Coronary artery (tissue), 2 donors: ENCODE measurements at regions not wholly inside any gene's neighbourhood (a gene's known extent, or its start where the extent isn't known, plus 50 kb on each side); places are given as distances from the start of the nearest gene placed in this dataset.
A peak's percentile ranks its signal among the peaks of the same experiment; 100 is the strongest.
"Not testable (repeated sequence)": the region's sequence is repeated elsewhere in the genome, so short reads cannot be mapped to it uniquely, and the experiment has no call there.

ENCODE experiments used
- DNase-seq: peaks from one replicate; pipeline ENCODE4 v3.0.0-alpha.2; 2017; ENCODE audit warnings: low spot score
- H3K27ac ChIP-seq, 2 donors: fragments of 200-600 bp; sonication (generic); one replicate each; pipeline ENCODE4 v1.5.1; 2016 to 2019
- H3K4me3 ChIP-seq: fragments of 200-600 bp; sonication (generic); 2 replicates; pipeline ENCODE4 v1.5.1; 2016; ENCODE audit warnings: mild to moderate bottlenecking, moderate library complexity
- TF ChIP-seq, protein P1 (sequence below): fragments of 200-600 bp; sonication (generic); IDR thresholded peaks from one replicate; pipeline ENCODE4 v1.5.1; 2019; ENCODE audit warnings: antibody characterized with exemption

DNA sequence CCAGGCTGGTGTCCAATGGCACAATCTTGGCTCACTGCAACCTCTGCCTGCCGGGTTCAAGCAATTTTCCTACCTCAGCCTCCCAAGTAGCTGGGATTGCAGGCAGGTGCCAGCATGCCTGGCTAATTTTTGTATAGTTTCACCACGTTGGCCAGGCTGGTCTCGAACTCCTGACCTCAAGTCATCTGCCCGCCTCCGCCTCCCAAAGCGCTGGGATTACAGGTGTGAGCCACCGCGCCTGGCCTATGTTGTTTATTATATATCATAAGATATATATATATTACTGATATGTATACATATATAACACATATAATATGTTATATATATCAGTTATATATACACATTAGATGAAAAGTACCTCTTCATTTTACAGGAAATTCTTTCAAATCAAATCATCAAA lies 914.7 kb downstream of the FOXD4L5 start:
- H3K27ac ChIP-seq, H3K4me3 ChIP-seq, DNase-seq: not testable (repeated sequence)

DNA sequence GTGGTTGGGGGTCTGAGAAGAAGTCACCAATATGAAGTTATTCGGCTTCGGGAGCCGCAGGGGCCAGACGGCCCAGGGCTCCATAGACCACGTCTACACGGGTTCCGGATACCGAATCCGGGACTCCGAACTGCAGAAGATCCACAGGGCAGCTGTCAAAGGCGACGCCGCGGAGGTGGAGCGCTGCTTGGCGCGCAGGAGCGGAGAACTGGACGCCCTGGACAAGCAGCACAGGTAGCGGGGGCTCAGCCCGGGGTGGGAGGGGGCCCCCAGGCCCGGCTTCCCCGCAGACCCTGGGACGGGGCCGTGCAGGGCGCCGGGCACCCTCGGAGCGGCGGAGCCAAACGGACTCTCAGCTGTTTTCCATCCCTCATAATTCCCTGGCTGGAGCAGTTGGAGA lies 915.4 kb downstream of the FOXD4L5 start:
- peak overlapping the region; percentile 58 for H3K4me3 ChIP-seq
- DNase-seq, H3K27ac ChIP-seq: not testable (repeated sequence)

DNA sequence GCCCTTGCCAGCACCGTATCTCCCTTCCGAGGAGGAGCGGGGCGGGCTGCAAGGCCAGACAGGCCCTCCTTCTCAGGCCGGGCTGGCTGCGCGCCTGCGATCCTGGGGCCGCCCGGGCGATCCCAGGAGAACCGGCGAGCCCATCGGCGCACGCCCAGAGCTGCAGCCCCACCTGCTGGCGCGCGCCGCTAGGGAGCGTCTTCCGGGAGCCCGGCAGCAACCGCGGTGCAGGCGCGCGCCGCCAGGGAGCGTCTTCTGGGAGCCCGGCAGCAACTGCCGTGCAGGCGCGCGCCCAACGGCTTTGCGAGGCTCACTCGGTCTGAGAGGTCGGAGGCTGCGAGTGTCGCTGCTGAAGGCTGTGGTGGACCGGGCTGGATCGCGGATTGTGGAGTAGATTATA lies 915.9 kb downstream of the FOXD4L5 start:
- not testable (repeated sequence) for H3K27ac ChIP-seq, DNase-seq
- TF ChIP-seq, protein P1, sequence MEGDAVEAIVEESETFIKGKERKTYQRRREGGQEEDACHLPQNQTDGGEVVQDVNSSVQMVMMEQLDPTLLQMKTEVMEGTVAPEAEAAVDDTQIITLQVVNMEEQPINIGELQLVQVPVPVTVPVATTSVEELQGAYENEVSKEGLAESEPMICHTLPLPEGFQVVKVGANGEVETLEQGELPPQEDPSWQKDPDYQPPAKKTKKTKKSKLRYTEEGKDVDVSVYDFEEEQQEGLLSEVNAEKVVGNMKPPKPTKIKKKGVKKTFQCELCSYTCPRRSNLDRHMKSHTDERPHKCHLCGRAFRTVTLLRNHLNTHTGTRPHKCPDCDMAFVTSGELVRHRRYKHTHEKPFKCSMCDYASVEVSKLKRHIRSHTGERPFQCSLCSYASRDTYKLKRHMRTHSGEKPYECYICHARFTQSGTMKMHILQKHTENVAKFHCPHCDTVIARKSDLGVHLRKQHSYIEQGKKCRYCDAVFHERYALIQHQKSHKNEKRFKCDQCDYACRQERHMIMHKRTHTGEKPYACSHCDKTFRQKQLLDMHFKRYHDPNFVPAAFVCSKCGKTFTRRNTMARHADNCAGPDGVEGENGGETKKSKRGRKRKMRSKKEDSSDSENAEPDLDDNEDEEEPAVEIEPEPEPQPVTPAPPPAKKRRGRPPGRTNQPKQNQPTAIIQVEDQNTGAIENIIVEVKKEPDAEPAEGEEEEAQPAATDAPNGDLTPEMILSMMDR = peak; percentile 13
- H3K4me3 ChIP-seq = peak overlapping the region; percentile 59

DNA sequence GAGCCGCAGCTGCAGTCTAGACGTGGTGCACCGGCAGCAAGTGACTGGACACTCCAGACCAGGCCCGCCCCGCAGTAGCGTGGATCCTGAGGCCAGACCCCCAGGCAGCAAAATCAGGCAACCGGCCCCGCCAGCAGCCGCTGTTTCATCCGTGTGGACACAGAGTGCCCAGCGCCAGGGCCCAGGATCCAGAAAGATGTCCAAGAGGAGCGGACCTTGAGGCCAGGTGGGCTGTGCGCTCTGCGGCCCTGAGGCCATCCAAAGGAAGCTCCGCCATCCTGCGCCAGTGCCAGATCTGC lies 916.4 kb downstream of the FOXD4L5 start:
- DNase-seq, H3K27ac ChIP-seq: not testable (repeated sequence)
- peak overlapping the region; percentile 49 for H3K4me3 ChIP-seq

DNA sequence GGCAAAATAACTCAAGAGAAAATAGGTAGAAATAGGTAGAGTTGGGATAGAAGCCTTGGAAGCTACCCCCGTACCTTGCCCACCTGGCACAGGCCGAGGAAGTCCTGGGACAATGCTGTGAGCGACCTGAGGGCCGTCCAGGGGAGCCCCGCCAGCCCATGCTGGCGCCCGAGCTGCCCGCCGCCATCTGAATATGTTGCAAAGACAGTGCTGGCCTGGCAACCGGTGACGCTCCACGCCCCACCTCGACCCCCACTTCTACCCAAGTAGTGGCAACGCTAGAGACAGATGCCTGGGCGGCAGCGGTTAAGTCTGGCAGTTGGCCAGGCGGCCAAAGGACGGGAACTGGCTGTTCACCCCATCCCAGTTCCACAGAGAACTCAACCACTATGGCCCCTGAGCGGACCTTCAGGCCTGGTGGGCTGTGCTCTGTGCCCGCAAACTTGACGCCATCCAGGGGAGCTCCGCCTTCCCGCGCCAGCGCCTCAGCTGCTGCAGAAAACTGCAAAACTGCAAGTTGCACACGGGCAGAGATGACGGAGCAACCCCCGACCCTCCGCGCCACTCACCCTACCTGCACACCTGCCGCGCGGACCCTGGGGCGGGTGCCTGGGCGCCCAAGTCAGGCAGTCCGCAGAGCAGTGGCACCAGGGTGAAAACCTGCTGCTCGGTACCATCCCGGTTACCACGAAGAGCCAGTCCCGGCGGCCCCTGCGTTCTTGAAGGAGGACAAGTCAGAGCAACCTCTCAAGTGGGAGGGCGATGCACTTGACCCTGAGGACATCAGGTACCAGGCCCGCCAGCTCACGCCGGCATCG lies 917.0 kb downstream of the FOXD4L5 start:
- H3K4me3 ChIP-seq = peak overlapping the region; percentile 49
- not testable (repeated sequence) for DNase-seq, H3K27ac ChIP-seq
